NCI-H460 (cell line): ENCODE measurements at regions not wholly inside any gene's neighbourhood (a gene's known extent, or its start where the extent isn't known, plus 50 kb on each side); places are given as distances from the start of the nearest gene placed in this dataset.

Experiments
- DNase-seq: peaks from one replicate; pipeline ENCODE4 v3.0.0-alpha.2; 2016; ENCODE audit warnings: low read depth; ENCODE audit errors: extremely low read depth

GRCh38 chr3:69540706-69541581 lies 155.1 kb upstream of the FRMD4B start:
- DNase-seq: no peak

GRCh38 chr3:69539134-69539533 lies 153.2 kb upstream of the FRMD4B start:
- DNase-seq: no peak

GRCh38 chr3:69538281-69538680 lies 152.4 kb upstream of the FRMD4B start:
- no peak for DNase-seq

- no peak for DNase-seq
Observed at GRCh38 chr3:69536306-69537020, 150.6 kb upstream of the FRMD4B start.

- DNase-seq: no peak
Observed at GRCh38 chr3:69535613-69536012, 149.7 kb upstream of the FRMD4B start.

GRCh38 chr3:69532547-69533224 lies 146.8 kb upstream of the FRMD4B start:
- DNase-seq: no peak

- DNase-seq: no peak
Observed at GRCh38 chr3:69531576-69532546, 146.0 kb upstream of the FRMD4B start.

- no peak for DNase-seq
Observed at GRCh38 chr3:69530554-69530953, 144.7 kb upstream of the FRMD4B start.

- no peak for DNase-seq
Observed at GRCh38 chr3:69527498-69527897, 141.6 kb upstream of the FRMD4B start.

GRCh38 chr3:69524816-69525215 lies 138.9 kb upstream of the FRMD4B start:
- DNase-seq: no peak

- DNase-seq: no peak
Observed at GRCh38 chr3:69521286-69521685, 135.4 kb upstream of the FRMD4B start.

GRCh38 chr3:69511361-69511760 lies 125.5 kb upstream of the FRMD4B start:
- DNase-seq: no peak

GRCh38 chr3:69510481-69511030 lies 124.7 kb upstream of the FRMD4B start:
- no peak for DNase-seq

- DNase-seq: no peak
Observed at GRCh38 chr3:69509288-69509687, 123.4 kb upstream of the FRMD4B start.

- DNase-seq: no peak
Observed at GRCh38 chr3:69505770-69506407, 120.0 kb upstream of the FRMD4B start.

GRCh38 chr3:69504232-69504631 lies 118.3 kb upstream of the FRMD4B start:
- DNase-seq: no peak

- no peak for DNase-seq
Observed at GRCh38 chr3:69500604-69501003, 114.7 kb upstream of the FRMD4B start.

GRCh38 chr3:69499899-69500421 lies 114.1 kb upstream of the FRMD4B start:
- no peak for DNase-seq

GRCh38 chr3:69499422-69499821 lies 113.5 kb upstream of the FRMD4B start:
- no peak for DNase-seq
